Neuronal stem cell (in vitro differentiated cells): ENCODE measurements at regions not wholly inside any gene's neighbourhood (a gene's known extent, or its start where the extent isn't known, plus 50 kb on each side); places are given as distances from the start of the nearest gene placed in this dataset.
A peak's percentile ranks its signal among the peaks of the same experiment; 100 is the strongest.

Experiments
- DNase-seq: peaks from one replicate; pipeline ENCODE4 v3.0.0-alpha.2; 2013; ENCODE audit warnings: low spot score
- H2AFZ ChIP-seq: one replicate; pipeline ENCODE4 v1.6.1; 2013; ENCODE audit warnings: mild to moderate bottlenecking, low read length, inconsistent platforms
- H2AK5ac ChIP-seq: 2 replicates; pipeline ENCODE4 v1.6.1; 2013; ENCODE audit warnings: low read depth, mild to moderate bottlenecking, inconsistent platforms, low read length, moderate library complexity, mixed read lengths
- H2BK120ac ChIP-seq: 2 replicates; pipeline ENCODE4 v1.6.1; 2013; ENCODE audit warnings: low read depth, mild to moderate bottlenecking, inconsistent platforms, low read length, moderate library complexity, mixed read lengths
- H2BK12ac ChIP-seq: one replicate; pipeline ENCODE4 v1.6.1; 2013; ENCODE audit warnings: low read length, inconsistent platforms
- H2BK15ac ChIP-seq: 2 replicates; pipeline ENCODE4 v1.6.1; 2013; ENCODE audit warnings: mild to moderate bottlenecking, low read length, inconsistent platforms, mixed read lengths
- H2BK5ac ChIP-seq: one replicate; pipeline ENCODE4 v1.6.1; 2013; ENCODE audit warnings: inconsistent platforms, mild to moderate bottlenecking, low read length, moderate library complexity
- H3K14ac ChIP-seq: one replicate; pipeline ENCODE4 v1.6.1; 2013; ENCODE audit warnings: low read length, inconsistent platforms
- H3K18ac ChIP-seq: 2 replicates; pipeline ENCODE4 v1.6.1; 2013; ENCODE audit warnings: low read length, inconsistent platforms
- H3K23ac ChIP-seq: 2 replicates; pipeline ENCODE4 v1.6.1; 2013; ENCODE audit warnings: low read depth, mild to moderate bottlenecking, mixed read lengths, low read length, inconsistent platforms; ENCODE audit not compliant: poor library complexity
- H3K27ac ChIP-seq: replicated peaks from 3 replicates; pipeline ENCODE4 v1.5.1; 2013; ENCODE audit warnings: low read length, inconsistent platforms
- H3K27me3 ChIP-seq, 3 experiments: 2 replicates each; pipeline ENCODE4 v1.6.1; 2013; ENCODE audit warnings: low read length in 3 of 3, mild to moderate bottlenecking in 2 of 3, inconsistent platforms in 1 of 3, low read depth in 1 of 3, mixed read lengths in 1 of 3, moderate library complexity in 1 of 3; ENCODE audit not compliant: control insufficient read depth in 3 of 3, insufficient read depth in 3 of 3
- H3K36me3 ChIP-seq, 2 donors: replicated peaks in 1 of 2; 2 replicates each; pipeline ENCODE4 v1.6.1; 2013; ENCODE audit warnings: low read length in 2 of 2; ENCODE audit not compliant: control insufficient read depth in 2 of 2, insufficient read depth in 2 of 2
- H3K4ac ChIP-seq: 2 replicates; pipeline ENCODE4 v1.6.1; 2013; ENCODE audit warnings: inconsistent platforms, mild to moderate bottlenecking, low read length, moderate library complexity
- H3K4me1 ChIP-seq, 2 donors: 1 replicate in 1 of 2; 2 replicates in 1 of 2; pipeline ENCODE4 v1.6.1; 2013; ENCODE audit warnings: low read length in 2 of 2, low read depth in 1 of 2; ENCODE audit not compliant: control insufficient read depth in 2 of 2, insufficient read depth in 1 of 2
- H3K4me2 ChIP-seq: one replicate; pipeline ENCODE4 v1.6.1; 2013; ENCODE audit warnings: mild to moderate bottlenecking, low read length, inconsistent platforms; ENCODE audit not compliant: insufficient read depth, poor library complexity, severe bottlenecking
- H3K4me3 ChIP-seq, 2 donors: 2 replicates each; pipeline ENCODE4 v1.5.1; 2013; ENCODE audit warnings: low read length in 2 of 2, mild to moderate bottlenecking in 2 of 2, inconsistent platforms in 1 of 2, moderate library complexity in 1 of 2
- H3K79me1 ChIP-seq: one replicate; pipeline ENCODE4 v1.6.1; 2013; ENCODE audit warnings: low read depth, mild to moderate bottlenecking, inconsistent platforms, low read length, moderate library complexity
- H3K9ac ChIP-seq: one replicate; pipeline ENCODE4 v1.6.1; 2013; ENCODE audit warnings: mild to moderate bottlenecking, low read depth, low read length, inconsistent platforms; ENCODE audit not compliant: poor library complexity
- H3K9me3 ChIP-seq, 2 donors: replicated peaks in 1 of 2; 2 replicates each; pipeline versions ENCODE3 to v1.6.1; 2013; ENCODE audit warnings: low read length in 2 of 2, mild to moderate bottlenecking in 2 of 2, inconsistent platforms in 1 of 2, low read depth in 1 of 2, mixed read lengths in 1 of 2, moderate library complexity in 1 of 2; ENCODE audit not compliant: control insufficient read depth in 2 of 2, insufficient read depth in 1 of 2
- H4K8ac ChIP-seq: one replicate; pipeline ENCODE4 v1.6.1; 2013; ENCODE audit warnings: low read depth, mild to moderate bottlenecking, inconsistent platforms, low read length, moderate library complexity
- H4K91ac ChIP-seq: one replicate; pipeline ENCODE4 v1.6.1; 2013; ENCODE audit warnings: low read length, low read depth, mild to moderate bottlenecking, inconsistent platforms; ENCODE audit not compliant: poor library complexity
- WGBS, 2 donors: extraction: QIAGEN DNeasy Blood & Tissue Kit; methylation state at CpG; one replicate each; pipeline ENCODE4 v1.1.7; 2013; ENCODE audit warnings: missing lambda C conversion rate in 2 of 2, mixed read lengths in 1 of 2; ENCODE audit not compliant: insufficient read length in 2 of 2, insufficient replicate concordance in 1 of 2; ENCODE audit errors: extremely low coverage in 2 of 2; 5-methylcytosine and 5-hydroxymethylcytosine counted together

DNA sequence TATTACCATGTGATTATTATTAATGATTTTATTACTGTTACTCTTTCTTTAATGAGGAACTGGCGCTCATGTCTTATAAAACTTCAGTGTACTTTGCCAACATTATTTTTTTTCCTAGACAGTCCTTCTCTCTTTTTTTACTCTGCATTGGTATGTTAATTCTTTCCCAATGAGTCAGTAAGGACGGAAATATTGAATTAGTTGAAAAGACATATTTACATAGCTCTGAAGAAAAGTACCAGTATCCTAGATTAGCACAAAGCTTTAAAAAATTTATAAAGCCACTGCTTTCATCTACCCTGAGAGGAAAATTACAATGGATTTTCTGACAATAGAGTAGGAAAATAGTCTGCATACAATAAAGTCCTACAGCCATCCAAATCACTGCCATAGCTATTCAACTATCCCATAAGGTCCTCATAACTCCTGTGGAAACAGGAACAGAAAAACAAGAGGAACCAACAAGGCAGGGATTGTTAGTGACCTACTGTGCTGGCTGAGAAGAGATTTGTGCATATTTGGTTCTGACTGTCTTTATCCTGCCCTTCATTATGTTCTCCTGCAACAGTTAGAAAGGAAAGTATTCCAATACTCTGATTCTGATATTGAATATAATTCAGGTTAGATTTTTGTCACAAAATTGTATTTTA, 314.4 kb downstream of the AASDHPPT start:
- H2BK5ac ChIP-seq, result no peak overlapping the region
- no peak overlapping the region for H4K91ac ChIP-seq
- no peaks in the 10 kb centered on the region for H3K79me1 ChIP-seq
- H3K4me1 ChIP-seq, result peaks cover 2 to 3% of the 10 kb centered on the region in 2 donors
- WGBS, 2 donors, result no CpG with 5 or more reads among the region's 2 CpGs
- no peak overlapping the region for H3K23ac ChIP-seq
- no peak overlapping the region for H3K14ac ChIP-seq
- no peak overlapping the region for H3K27ac ChIP-seq
- no peak overlapping the region for H3K4me3 ChIP-seq
- no peaks in the 10 kb centered on the region for H3K27me3 ChIP-seq
- H2AFZ ChIP-seq, result peak overlapping the region; percentile 52
- H3K18ac ChIP-seq, result no peak overlapping the region
- no peak overlapping the region for H2BK120ac ChIP-seq
- no peak overlapping the region for H4K8ac ChIP-seq
- H2BK15ac ChIP-seq, result no peak overlapping the region
- H3K9ac ChIP-seq, result no peak overlapping the region
- no peaks in the 10 kb centered on the region for H3K36me3 ChIP-seq
- H3K9me3 ChIP-seq, result peaks cover 3 to 5% of the 10 kb centered on the region in 2 donors
- H3K4ac ChIP-seq, result no peak overlapping the region
- no peak for DNase-seq
- no peak overlapping the region for H2AK5ac ChIP-seq
- no peak overlapping the region for H2BK12ac ChIP-seq
- H3K4me2 ChIP-seq, result no peak overlapping the region

- Histone ChIP-seq H3K9ac (no peak overlapping the region), H2BK5ac (no peak overlapping the region), H3K14ac (no peak overlapping the region), H3K23ac (no peak overlapping the region), H3K9me3 (peaks cover 3 to 4% of the 10 kb centered on the region in 2 donors), H3K27ac (no peak overlapping the region), H2AK5ac (no peak overlapping the region), H3K4me2 (no peak overlapping the region), H2BK12ac (no peak overlapping the region), H3K18ac (no peak overlapping the region), H3K36me3 (no peaks in the 10 kb centered on the region), H3K4ac (no peak overlapping the region), H2BK120ac (no peak overlapping the region), H4K8ac (no peak overlapping the region), H3K27me3 (no peaks in the 10 kb centered on the region), H2AFZ (no peak overlapping the region), H2BK15ac (no peak overlapping the region), H4K91ac (no peak overlapping the region), H3K4me3 (no peak overlapping the region), H3K79me1 (no peaks in the 10 kb centered on the region), H3K4me1 (peaks cover 2 to 7% of the 10 kb centered on the region in 2 donors)
- no peak for DNase-seq
- WGBS, 2 donors, result no CpG with 5 or more reads among the region's 10 CpGs
Measured at GRCh38 chr11:106395716-106396349, 318.4 kb downstream of the AASDHPPT start.

DNA sequence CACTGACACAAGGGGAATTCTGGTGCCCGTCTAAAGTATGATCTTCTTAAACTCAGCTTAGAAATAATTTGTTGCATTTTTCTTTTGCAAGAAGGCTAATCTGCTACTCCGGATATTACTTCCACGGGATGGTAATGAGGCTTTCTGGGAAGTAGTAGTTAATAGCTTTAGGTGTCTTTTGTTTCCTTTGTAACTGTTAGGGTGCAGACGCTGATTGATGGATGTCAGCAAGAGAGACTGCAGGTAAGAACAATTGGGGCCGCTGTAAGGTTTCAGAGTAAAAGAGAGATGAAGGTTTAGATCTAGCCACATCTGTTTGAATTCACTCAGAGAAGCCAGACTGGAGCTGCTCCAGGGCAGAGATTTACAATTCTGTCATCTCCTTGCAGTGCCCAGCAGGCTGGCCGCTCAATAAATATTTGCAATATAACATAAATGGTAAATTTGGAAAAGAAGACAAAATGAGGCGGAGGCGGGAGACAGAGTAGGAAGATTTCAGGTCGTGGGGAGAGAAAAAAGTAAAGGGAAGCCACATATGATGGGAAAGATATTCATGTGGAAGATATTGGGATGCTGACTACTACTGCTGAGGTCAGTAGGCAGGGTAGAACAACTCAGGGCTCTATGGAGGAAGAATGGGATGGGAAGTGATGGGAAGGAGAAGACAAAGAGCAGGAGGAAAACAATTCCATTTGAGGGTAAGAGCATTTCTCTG, 320.5 kb downstream of the AASDHPPT start:
- no peak overlapping the region for H3K14ac ChIP-seq
- no peak overlapping the region for H2BK120ac ChIP-seq
- H3K4ac ChIP-seq, result no peak overlapping the region
- no peak overlapping the region for H2BK15ac ChIP-seq
- no peak overlapping the region for H3K18ac ChIP-seq
- no peak overlapping the region for H2BK5ac ChIP-seq
- H2AK5ac ChIP-seq, result no peak overlapping the region
- H2BK12ac ChIP-seq, result no peak overlapping the region
- H3K9ac ChIP-seq, result no peak overlapping the region
- no peak overlapping the region for H4K91ac ChIP-seq
- peaks cover 3 to 4% of the 10 kb centered on the region in 2 donors for H3K9me3 ChIP-seq
- no CpG with 5 or more reads among the region's 9 CpGs for WGBS, 2 donors
- H3K27ac ChIP-seq, result no peak overlapping the region
- no peak overlapping the region for H3K4me3 ChIP-seq
- H3K36me3 ChIP-seq, result no peaks in the 10 kb centered on the region
- no peaks in the 10 kb centered on the region for H3K79me1 ChIP-seq
- H3K4me1 ChIP-seq, result peaks cover 0 to 4% of the 10 kb centered on the region in 2 donors
- no peak overlapping the region for H3K4me2 ChIP-seq
- H3K23ac ChIP-seq, result no peak overlapping the region
- DNase-seq, result no peak
- no peaks in the 10 kb centered on the region for H3K27me3 ChIP-seq
- H2AFZ ChIP-seq, result no peak overlapping the region
- no peak overlapping the region for H4K8ac ChIP-seq

GRCh38 chr11:106398502-106399075, 321.1 kb downstream of the AASDHPPT start:
- Histone ChIP-seq H3K27ac (no peak overlapping the region), H4K8ac (no peak overlapping the region), H3K4ac (no peak overlapping the region), H2AK5ac (no peak overlapping the region), H3K27me3 (no peaks in the 10 kb centered on the region), H3K4me3 (no peak overlapping the region), H2BK5ac (no peak overlapping the region), H2BK12ac (no peak overlapping the region), H3K14ac (no peak overlapping the region), H4K91ac (no peak overlapping the region), H3K23ac (no peak overlapping the region), H2AFZ (no peak overlapping the region), H3K9ac (no peak overlapping the region), H3K36me3 (no peaks in the 10 kb centered on the region), H3K4me2 (no peak overlapping the region), H3K9me3 (peaks cover 3 to 4% of the 10 kb centered on the region in 2 donors), H2BK15ac (no peak overlapping the region), H3K4me1 (peaks cover 0 to 4% of the 10 kb centered on the region in 2 donors), H2BK120ac (no peak overlapping the region), H3K18ac (no peak overlapping the region), H3K79me1 (no peaks in the 10 kb centered on the region)
- no CpG with 5 or more reads among the region's 5 CpGs for WGBS, 2 donors
- DNase-seq, result no peak
